H1 (cell line): ENCODE measurements at regions not wholly inside any gene's neighbourhood (a gene's known extent, or its start where the extent isn't known, plus 50 kb on each side); places are given as distances from the start of the nearest gene placed in this dataset.
A peak's percentile ranks its signal among the peaks of the same experiment; 100 is the strongest.

Experiments
- CTCF ChIA-PET: fragments of 300-600 bp; sonication (Branson Sonifier 250); formaldehyde crosslinking; loops from one replicate; lab custom pipeline; 2021; ENCODE audit not compliant: partially characterized antibody; lab: Charles Lee
- POLR2A ChIA-PET: fragments of 300-600 bp; sonication (Branson Sonifier 250); formaldehyde crosslinking; loops from one replicate; lab custom pipeline; 2021; ENCODE audit warnings: inconsistent platforms; ENCODE audit not compliant: partially characterized antibody; lab: Charles Lee
- DNase-seq, 2 experiments: peaks; one replicate each; pipeline versions ENCODE4 v3.0.0 to v3.0.0-alpha.2; 2010 to 2022; ENCODE audit warnings: low spot score in 2 of 2, low read depth in 1 of 2, mixed read lengths in 1 of 2
- FAIRE-seq: peaks from 2 replicates; lab custom pipeline; 2011; peaks lifted over from hg19 to GRCh38; lab: Jason Lieb, UNC
- H2AFZ ChIP-seq: 2 replicates; pipeline ENCODE4 v1.8.1; 2012; ENCODE audit warnings: low read length, inconsistent platforms
- H2AK5ac ChIP-seq: 2 replicates; pipeline ENCODE4 v1.6.1; 2013; ENCODE audit warnings: low read depth, low read length
- H2BK120ac ChIP-seq: replicated peaks from 2 replicates; pipeline ENCODE3; 2013; ENCODE audit warnings: low read depth, low read length, inconsistent platforms
- H2BK12ac ChIP-seq: 2 replicates; pipeline ENCODE4 v1.6.1; 2013; ENCODE audit warnings: low read depth, low read length
- H2BK15ac ChIP-seq: 2 replicates; pipeline ENCODE4 v1.6.1; 2013; ENCODE audit warnings: low read length
- H2BK20ac ChIP-seq: 2 replicates; pipeline ENCODE4 v1.6.1; 2013; ENCODE audit warnings: low read length
- H2BK5ac ChIP-seq: 2 replicates; pipeline ENCODE4 v1.6.1; 2013; ENCODE audit warnings: low read depth, low read length
- H3K14ac ChIP-seq: 2 replicates; pipeline ENCODE4 v1.6.1; 2013; ENCODE audit warnings: inconsistent platforms; ENCODE audit not compliant: insufficient read length
- H3K18ac ChIP-seq: 2 replicates; pipeline ENCODE4 v1.6.1; 2013; ENCODE audit warnings: low read length; ENCODE audit errors: extremely low read depth
- H3K23ac ChIP-seq: 2 replicates; pipeline ENCODE4 v1.6.1; 2013; ENCODE audit warnings: inconsistent platforms; ENCODE audit not compliant: insufficient read length
- H3K23me2 ChIP-seq: 2 replicates; pipeline ENCODE4 v1.6.1; 2013; ENCODE audit warnings: low read depth, low read length
- H3K27ac ChIP-seq: 2 replicates; pipeline ENCODE4 v1.6.1; 2011; ENCODE audit warnings: low read depth, low read length, inconsistent platforms
- H3K27me3 ChIP-seq, 4 experiments: replicated peaks in 1 of 4; 1 replicate in 1 of 4; 2 replicates in 3 of 4; pipeline versions ENCODE4 v1.6.1 to v1.8.1; 2011 to 2013; ENCODE audit warnings: low read length in 3 of 4, mild to moderate bottlenecking in 3 of 4, inconsistent platforms in 2 of 4, mixed read lengths in 2 of 4, moderate library complexity in 1 of 4; ENCODE audit not compliant: control insufficient read depth in 3 of 4, insufficient read depth in 3 of 4; ENCODE audit errors: extremely low read depth in 1 of 4
- H3K36me3 ChIP-seq, 4 experiments: 2 replicates each; pipeline versions ENCODE4 v1.6.1 to v1.8.1; 2011 to 2013; ENCODE audit warnings: mild to moderate bottlenecking in 4 of 4, low read length in 3 of 4, moderate library complexity in 2 of 4, control low read depth in 1 of 4, inconsistent platforms in 1 of 4; ENCODE audit not compliant: insufficient read depth in 4 of 4, control insufficient read depth in 2 of 4
- H3K4ac ChIP-seq: replicated peaks from 2 replicates; pipeline ENCODE3; 2013; ENCODE audit warnings: low read length, low read depth, mixed read lengths, inconsistent platforms; ENCODE audit not compliant: insufficient read length
- H3K4me1 ChIP-seq, 4 experiments: replicated peaks in 1 of 4; 1 replicate in 1 of 4; 2 replicates in 3 of 4; pipeline versions ENCODE4 v1.6.1 to v1.8.1; 2011 to 2013; ENCODE audit warnings: low read length in 3 of 4, inconsistent platforms in 2 of 4, mixed read lengths in 1 of 4; ENCODE audit not compliant: insufficient read depth in 4 of 4, control insufficient read depth in 3 of 4
- H3K4me2 ChIP-seq, 2 experiments: 2 replicates each; pipeline versions ENCODE4 v1.6.1 to v1.8.1; 2011 to 2013; ENCODE audit warnings: low read depth in 2 of 2, low read length in 2 of 2, control low read depth in 1 of 2, inconsistent platforms in 1 of 2, mild to moderate bottlenecking in 1 of 2; ENCODE audit not compliant: insufficient read depth in 1 of 2
- H3K4me3 ChIP-seq, 4 experiments: fragments of 200-600, 300-600 bp in 1 of 4; sonication (generic), shearing (Covaris generic), sonication (Bioruptor Twin) in 1 of 4; 2 replicates each; pipeline versions ENCODE4 v1.5.1 to v1.8.1; 2011 to 2016; ENCODE audit warnings: low read length in 4 of 4, low read depth in 3 of 4, control low read depth in 2 of 4, inconsistent platforms in 2 of 4, mild to moderate bottlenecking in 2 of 4, mixed read lengths in 1 of 4, moderate library complexity in 1 of 4; ENCODE audit not compliant: insufficient read depth in 2 of 4; ENCODE audit errors: extremely low read depth in 1 of 4
- H3K56ac ChIP-seq: replicated peaks from 2 replicates; pipeline ENCODE3; 2013; ENCODE audit warnings: low read depth, mild to moderate bottlenecking, mixed read lengths, low read length, inconsistent platforms; ENCODE audit not compliant: insufficient read length
- H3K79me1 ChIP-seq: 2 replicates; pipeline ENCODE4 v1.6.1; 2013; ENCODE audit warnings: low read depth, low read length, control low read depth
- H3K79me2 ChIP-seq, 2 experiments: 2 replicates each; pipeline versions ENCODE4 v1.6.1 to v1.8.1; 2012 to 2013; ENCODE audit warnings: low read length in 2 of 2, mild to moderate bottlenecking in 2 of 2, inconsistent platforms in 1 of 2; ENCODE audit not compliant: insufficient read depth in 2 of 2, control insufficient read depth in 1 of 2
- H3K9ac ChIP-seq, 4 experiments: replicated peaks in 1 of 4; 1 replicate in 1 of 4; 2 replicates in 3 of 4; pipeline versions ENCODE4 v1.6.1 to v1.8.1; 2011 to 2013; ENCODE audit warnings: low read depth in 3 of 4, low read length in 3 of 4, control low read depth in 2 of 4, mild to moderate bottlenecking in 2 of 4, moderate library complexity in 2 of 4, inconsistent platforms in 1 of 4; ENCODE audit errors: extremely low read depth in 1 of 4
- H3K9me3 ChIP-seq, 2 experiments: 2 replicates each; pipeline versions ENCODE4 v1.6.1 to v1.8.1; 2012 to 2013; ENCODE audit warnings: mild to moderate bottlenecking in 2 of 2, moderate library complexity in 2 of 2, control low read depth in 1 of 2, inconsistent platforms in 1 of 2, low read depth in 1 of 2, low read length in 1 of 2, mixed read lengths in 1 of 2; ENCODE audit not compliant: insufficient read depth in 2 of 2
- H4K20me1 ChIP-seq, 2 experiments: replicated peaks in 1 of 2; 2 replicates each; pipeline versions ENCODE3 to v1.8.1; 2011 to 2013; ENCODE audit warnings: inconsistent platforms in 2 of 2, low read length in 2 of 2, mild to moderate bottlenecking in 1 of 2; ENCODE audit not compliant: insufficient read depth in 2 of 2, control insufficient read depth in 1 of 2
- H4K5ac ChIP-seq: 2 replicates; pipeline ENCODE4 v1.6.1; 2013; ENCODE audit warnings: low read length, low read depth, mixed read lengths, inconsistent platforms; ENCODE audit not compliant: insufficient read length
- H4K8ac ChIP-seq: 2 replicates; pipeline ENCODE4 v1.8.0; 2013; ENCODE audit warnings: mild to moderate bottlenecking, moderate library complexity, low read length, inconsistent platforms; ENCODE audit not compliant: insufficient read depth; ENCODE audit errors: extremely low read depth
- H4K91ac ChIP-seq: replicated peaks from 2 replicates; pipeline ENCODE3; 2013; ENCODE audit warnings: low read length, mixed read lengths, inconsistent platforms; ENCODE audit not compliant: insufficient read length
- ASH2L ChIP-seq: fragments of 200-600, 300-600 bp; sonication (generic); IDR thresholded peaks from one replicate; pipeline ENCODE4 v1.7.1; 2017; ENCODE audit warnings: low read length
- BCL11A ChIP-seq, 2 experiments: IDR thresholded peaks; one replicate each; pipeline ENCODE4 v1.6.1; 2011; ENCODE audit warnings: low read depth in 2 of 2, low read length in 2 of 2, mild to moderate bottlenecking in 2 of 2
- CTBP2 ChIP-seq: IDR thresholded peaks from 2 replicates; pipeline ENCODE4 v1.7.0; 2011; ENCODE audit warnings: borderline replicate concordance, mild to moderate bottlenecking, moderate library complexity, mixed read lengths, low read length; ENCODE audit not compliant: insufficient read depth, insufficient read length
- EP300 ChIP-seq, 2 experiments: IDR thresholded peaks; 1 replicate in 1 of 2; 2 replicates in 1 of 2; pipeline ENCODE4 v1.6.1; 2011 to 2012; ENCODE audit warnings: low read depth in 2 of 2, low read length in 2 of 2, mild to moderate bottlenecking in 2 of 2, borderline replicate concordance in 1 of 2, inconsistent platforms in 1 of 2, moderate library complexity in 1 of 2
- JUN ChIP-seq: IDR thresholded peaks from 2 replicates; pipeline ENCODE4 v1.6.1; 2011; ENCODE audit warnings: low read depth, mild to moderate bottlenecking, improper control_type of control experiment, low read length
- KDM1A ChIP-seq: fragments of 200-600, 300-600 bp; sonication (generic); IDR thresholded peaks from 2 replicates; pipeline ENCODE4 v1.7.1; 2016; ENCODE audit warnings: mild to moderate bottlenecking, low read length, borderline replicate concordance
- KDM5A ChIP-seq: fragments of 200-600 bp; IDR thresholded peaks from 2 replicates; pipeline ENCODE4 v1.7.1; 2012; ENCODE audit warnings: mild to moderate bottlenecking, low read length, inconsistent platforms, mixed read lengths
- POLR2A ChIP-seq, 2 experiments: IDR thresholded peaks; 1 replicate in 1 of 2; 2 replicates in 1 of 2; pipeline ENCODE4 v1.6.1; 2011; ENCODE audit warnings: low read depth in 2 of 2, low read length in 2 of 2, mild to moderate bottlenecking in 2 of 2; ENCODE audit errors: control extremely low read depth in 1 of 2
- RAD21 ChIP-seq, 2 experiments: IDR thresholded peaks in 1 of 2; conservative IDR thresholded peaks in 1 of 2; 2 replicates each; pipeline ENCODE4 v1.6.1; 2011; ENCODE audit warnings: low read depth in 2 of 2, low read length in 2 of 2, improper control_type of control experiment in 1 of 2, inconsistent platforms in 1 of 2, mild to moderate bottlenecking in 1 of 2, moderate library complexity in 1 of 2
- SIN3A ChIP-seq, 2 experiments: IDR thresholded peaks in 1 of 2; conservative IDR thresholded peaks in 1 of 2; 2 replicates each; pipeline ENCODE4 v1.6.1; 2011 to 2012; ENCODE audit warnings: low read length in 2 of 2, improper control_type of control experiment in 1 of 2, low read depth in 1 of 2, mild to moderate bottlenecking in 1 of 2
- SP1 ChIP-seq: IDR thresholded peaks from 2 replicates; pipeline ENCODE4 v1.6.1; 2011; ENCODE audit warnings: low read depth, low read length
- SP4 ChIP-seq: IDR thresholded peaks from 2 replicates; pipeline ENCODE4 v1.6.1; 2012; ENCODE audit warnings: low read length, inconsistent platforms
- TBP ChIP-seq: IDR thresholded peaks from 2 replicates; pipeline ENCODE4 v1.6.1; 2011; ENCODE audit warnings: low read depth, low read length, improper control_type of control experiment
- USF2 ChIP-seq: IDR thresholded peaks from 2 replicates; pipeline ENCODE4 v1.6.1; 2011; ENCODE audit warnings: low read length, improper control_type of control experiment
- WGBS, 2 experiments: shearing (Covaris generic) in 1 of 2; methylation state at CpG; one replicate each; pipeline versions ENCODE4 v1.1.6 to v1.1.7; 2013 to 2015; ENCODE audit warnings: low lambda C conversion rate in 2 of 2, mixed read lengths in 2 of 2, inconsistent platforms in 1 of 2, low coverage in 1 of 2, missing lambda C conversion rate in 1 of 2; ENCODE audit not compliant: insufficient replicate concordance in 2 of 2, insufficient coverage in 1 of 2, insufficient read length in 1 of 2; ENCODE audit errors: extremely low coverage in 1 of 2, missing lambda C conversion rate in 1 of 2; 5-methylcytosine and 5-hydroxymethylcytosine counted together

GRCh38 chr7:23968791-23969190 is 258.8 kb downstream of the STK31 start:
- Histone ChIP-seq H3K9me3 (0 out of 4 replicates have a peak, but pooled peaks cover 0 to 2% of the 10 kb centered on the region in 2 experiments), H3K14ac (no peak overlapping the region), H3K79me2 (no peaks in the 10 kb centered on the region), H3K9ac (no peak overlapping the region), H3K4me3 (no peak overlapping the region), H3K4ac (no peak overlapping the region), H2BK12ac (no peak overlapping the region), H3K23me2 (no peaks in the 10 kb centered on the region), H3K4me2 (no peak overlapping the region), H3K27me3 (no peaks in the 10 kb centered on the region), H4K91ac (no peak overlapping the region), H3K4me1 (peaks cover 6 to 12% (median 10%) of the 10 kb centered on the region in 4 experiments; a peak in 5 of 7 replicates), H2BK20ac (no peak overlapping the region), H2BK15ac (no peak overlapping the region), H4K5ac (no peak overlapping the region), H2BK120ac (no peak overlapping the region), H4K20me1 (no peaks in the 10 kb centered on the region), H2BK5ac (no peak overlapping the region), H3K27ac (no peak overlapping the region), H3K18ac (no peak overlapping the region), H3K56ac (no peak overlapping the region), H4K8ac (no peak overlapping the region), H2AK5ac (no peak overlapping the region), H3K36me3 (no peaks in the 10 kb centered on the region), H3K23ac (no peak overlapping the region), H3K79me1 (no peaks in the 10 kb centered on the region), H2AFZ (peak overlapping the region; percentile 93; the same call in 1 of the 2 replicates)
- no peak for DNase-seq
- WGBS, 2 experiments = 47% methylated on average over 2 of the region's 2 CpGs; no CpG with 5 or more reads in 1 of the 2 experiments
- FAIRE-seq = no peak
- CTCF ChIA-PET = interaction anchor here (0.8 to 1.7 kb wide), 2 partner anchors 30 to 70 kb away, joined by 3 to 9 read pairs; no protein-coding TSS in a partner anchor
- POLR2A ChIA-PET = no interaction called here
- no peak for TF ChIP-seq TBP
- TF ChIP-seq CTBP2 = no peak
- no peak for TF ChIP-seq KDM1A
- TF ChIP-seq RAD21 (IDR thresholded peaks at IDR 0.05 in 1 of 2, conservative IDR thresholded peaks at IDR 0.05 in 1 of 2; ENCODE audit: low read depth in 2 of 2, low read length in 2 of 2) = no peak
- TF ChIP-seq BCL11A (IDR thresholded peaks at IDR 0.05; ENCODE audit: low read depth in 2 of 2, low read length in 2 of 2) = no peak
- no peak for TF ChIP-seq USF2
- TF ChIP-seq JUN = no peak
- no peak for TF ChIP-seq ASH2L
- no peak for TF ChIP-seq EP300 (IDR thresholded peaks at IDR 0.05; ENCODE audit: borderline replicate concordance in 1 of 2, low read depth in 2 of 2, low read length in 2 of 2)
- no peak for TF ChIP-seq SP1
- no peak for TF ChIP-seq SIN3A (conservative IDR thresholded peaks at IDR 0.05 in 1 of 2, IDR thresholded peaks at IDR 0.05 in 1 of 2; ENCODE audit: low read depth in 1 of 2, low read length in 2 of 2)
- no peak for TF ChIP-seq POLR2A (IDR thresholded peaks at IDR 0.05; ENCODE audit: control extremely low read depth in 1 of 2, low read depth in 2 of 2, low read length in 2 of 2)
- no peak for TF ChIP-seq KDM5A
- TF ChIP-seq SP4 = no peak
